Ishikawa (cell line): ENCODE measurements at regions not wholly inside any gene's neighbourhood (a gene's known extent, or its start where the extent isn't known, plus 50 kb on each side); places are given as distances from the start of the nearest gene placed in this dataset.

Experiments
- CEBPB ChIP-seq: IDR thresholded peaks from 2 replicates; pipeline ENCODE4 v1.6.1; 2012
- CREB1 ChIP-seq: IDR thresholded peaks from 2 replicates; pipeline ENCODE4 v1.6.1; 2012; ENCODE audit warnings: low read depth
- EGR1 ChIP-seq: IDR thresholded peaks from 2 replicates; pipeline ENCODE4 v1.6.1; 2012
- EP300 ChIP-seq: IDR thresholded peaks from 2 replicates; pipeline ENCODE4 v1.6.1; 2012; ENCODE audit warnings: borderline replicate concordance
- FOXM1 ChIP-seq: IDR thresholded peaks from 2 replicates; pipeline ENCODE4 v1.6.1; 2012; ENCODE audit warnings: low read depth, borderline replicate concordance
- MAX ChIP-seq: IDR thresholded peaks from 2 replicates; pipeline ENCODE4 v1.6.1; 2012
- NFIC ChIP-seq: IDR thresholded peaks from 2 replicates; pipeline ENCODE4 v1.6.1; 2012
- RAD21 ChIP-seq: IDR thresholded peaks from 2 replicates; pipeline ENCODE4 v1.6.1; 2012; ENCODE audit warnings: low read depth
- TAF1 ChIP-seq: IDR thresholded peaks from 2 replicates; pipeline ENCODE4 v1.6.1; 2012; ENCODE audit warnings: low read depth, mild to moderate bottlenecking
- TEAD4 ChIP-seq: IDR thresholded peaks from 2 replicates; pipeline ENCODE4 v1.6.1; 2012
- USF1 ChIP-seq: IDR thresholded peaks from 2 replicates; pipeline ENCODE4 v1.6.1; 2012
- YY1 ChIP-seq: IDR thresholded peaks from 2 replicates; pipeline ENCODE4 v1.6.1; 2012; ENCODE audit warnings: low read depth
- ZBTB7A ChIP-seq: IDR thresholded peaks from 2 replicates; pipeline ENCODE4 v1.6.1; 2012; ENCODE audit warnings: low read depth
- TF ChIP-seq, protein P1 (sequence below): IDR thresholded peaks from 2 replicates; pipeline ENCODE4 v1.6.1; 2012; ENCODE audit warnings: low read depth, mild to moderate bottlenecking

GRCh38 chr10:3524086-3524960, 260.7 kb downstream of the KLF6 start:
- TF ChIP-seq, protein P1, sequence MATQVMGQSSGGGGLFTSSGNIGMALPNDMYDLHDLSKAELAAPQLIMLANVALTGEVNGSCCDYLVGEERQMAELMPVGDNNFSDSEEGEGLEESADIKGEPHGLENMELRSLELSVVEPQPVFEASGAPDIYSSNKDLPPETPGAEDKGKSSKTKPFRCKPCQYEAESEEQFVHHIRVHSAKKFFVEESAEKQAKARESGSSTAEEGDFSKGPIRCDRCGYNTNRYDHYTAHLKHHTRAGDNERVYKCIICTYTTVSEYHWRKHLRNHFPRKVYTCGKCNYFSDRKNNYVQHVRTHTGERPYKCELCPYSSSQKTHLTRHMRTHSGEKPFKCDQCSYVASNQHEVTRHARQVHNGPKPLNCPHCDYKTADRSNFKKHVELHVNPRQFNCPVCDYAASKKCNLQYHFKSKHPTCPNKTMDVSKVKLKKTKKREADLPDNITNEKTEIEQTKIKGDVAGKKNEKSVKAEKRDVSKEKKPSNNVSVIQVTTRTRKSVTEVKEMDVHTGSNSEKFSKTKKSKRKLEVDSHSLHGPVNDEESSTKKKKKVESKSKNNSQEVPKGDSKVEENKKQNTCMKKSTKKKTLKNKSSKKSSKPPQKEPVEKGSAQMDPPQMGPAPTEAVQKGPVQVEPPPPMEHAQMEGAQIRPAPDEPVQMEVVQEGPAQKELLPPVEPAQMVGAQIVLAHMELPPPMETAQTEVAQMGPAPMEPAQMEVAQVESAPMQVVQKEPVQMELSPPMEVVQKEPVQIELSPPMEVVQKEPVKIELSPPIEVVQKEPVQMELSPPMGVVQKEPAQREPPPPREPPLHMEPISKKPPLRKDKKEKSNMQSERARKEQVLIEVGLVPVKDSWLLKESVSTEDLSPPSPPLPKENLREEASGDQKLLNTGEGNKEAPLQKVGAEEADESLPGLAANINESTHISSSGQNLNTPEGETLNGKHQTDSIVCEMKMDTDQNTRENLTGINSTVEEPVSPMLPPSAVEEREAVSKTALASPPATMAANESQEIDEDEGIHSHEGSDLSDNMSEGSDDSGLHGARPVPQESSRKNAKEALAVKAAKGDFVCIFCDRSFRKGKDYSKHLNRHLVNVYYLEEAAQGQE: no peak
- TF ChIP-seq TEAD4 (no peak), ZBTB7A (no peak), FOXM1 (no peak), RAD21 (no peak), CREB1 (no peak), YY1 (no peak), EP300 (no peak)

GRCh38 chr10:3523309-3524050, 261.5 kb downstream of the KLF6 start:
- no peak for TF ChIP-seq CREB1
- TF ChIP-seq ZBTB7A: no peak
- TF ChIP-seq YY1: no peak
- TF ChIP-seq RAD21: no peak
- no peak for TF ChIP-seq USF1
- TF ChIP-seq CEBPB: no peak
- TF ChIP-seq FOXM1: no peak
- no peak for TF ChIP-seq TAF1
- TF ChIP-seq, protein P1: no peak

- no peak for TF ChIP-seq YY1
- TF ChIP-seq CREB1: no peak
- TF ChIP-seq EP300: no peak
- TF ChIP-seq CEBPB: no peak
- no peak for TF ChIP-seq RAD21
These were observed 268.1 kb downstream of the KLF6 start for GRCh38 chr10:3516923-3517255.

- TF ChIP-seq TAF1: no peak
These were observed 268.6 kb downstream of the KLF6 start for GRCh38 chr10:3516234-3516922.

DNA sequence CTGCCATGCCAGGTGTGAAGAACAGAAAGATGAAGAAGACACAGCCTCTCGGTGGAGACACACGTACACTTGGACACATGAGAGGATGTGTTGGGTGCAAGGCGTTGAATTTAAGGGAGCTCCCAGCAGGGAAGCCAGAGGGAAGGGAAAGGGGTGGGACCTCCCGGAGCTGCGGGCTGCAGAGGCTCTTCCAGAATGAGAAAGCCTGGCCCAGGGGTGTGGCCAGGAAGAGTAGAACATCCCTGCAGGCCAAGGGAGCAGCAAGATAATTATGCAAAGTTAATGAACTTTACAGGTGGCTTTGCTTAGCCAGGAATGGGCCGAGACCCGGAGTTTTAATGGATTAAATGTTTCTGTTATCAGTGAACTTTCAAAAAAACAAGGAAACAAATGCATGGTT, 270.3 kb downstream of the KLF6 start:
- TF ChIP-seq RAD21 (no peak), EP300 (no peak), MAX (no peak), CREB1 (no peak)
- TF ChIP-seq, protein P1: no peak

DNA sequence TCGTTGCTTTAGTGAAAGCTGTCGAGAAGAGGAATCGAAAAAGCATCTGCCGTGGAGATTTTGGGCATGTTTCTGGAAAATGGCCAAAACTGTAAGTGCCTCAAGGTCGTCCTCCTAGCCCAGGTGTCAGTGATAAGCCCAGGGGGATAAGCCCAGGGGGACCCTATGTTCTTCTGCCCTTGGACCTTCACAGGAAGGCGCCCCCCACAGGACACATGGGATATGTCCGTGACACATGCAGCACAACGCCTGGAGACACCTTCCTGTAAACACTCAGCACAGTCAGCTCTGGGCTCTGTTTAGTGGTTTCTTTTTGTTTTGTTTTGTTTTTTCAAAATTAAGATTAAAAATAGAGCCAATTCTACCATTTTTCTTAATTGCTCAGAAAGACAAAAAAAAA, 272.7 kb downstream of the KLF6 start:
- TF ChIP-seq TAF1 (no peak), TEAD4 (no peak), RAD21 (no peak), FOXM1 (no peak), EP300 (no peak), CREB1 (no peak), USF1 (no peak), ZBTB7A (no peak), YY1 (no peak), CEBPB (no peak), NFIC (no peak), EGR1 (no peak)
- TF ChIP-seq, protein P1: no peak
